ENCODE measurements at regions not wholly inside any gene's neighbourhood (a gene's known extent, or its start where the extent isn't known, plus 50 kb on each side); places are given as distances from the start of the nearest gene placed in this dataset.

DNA sequence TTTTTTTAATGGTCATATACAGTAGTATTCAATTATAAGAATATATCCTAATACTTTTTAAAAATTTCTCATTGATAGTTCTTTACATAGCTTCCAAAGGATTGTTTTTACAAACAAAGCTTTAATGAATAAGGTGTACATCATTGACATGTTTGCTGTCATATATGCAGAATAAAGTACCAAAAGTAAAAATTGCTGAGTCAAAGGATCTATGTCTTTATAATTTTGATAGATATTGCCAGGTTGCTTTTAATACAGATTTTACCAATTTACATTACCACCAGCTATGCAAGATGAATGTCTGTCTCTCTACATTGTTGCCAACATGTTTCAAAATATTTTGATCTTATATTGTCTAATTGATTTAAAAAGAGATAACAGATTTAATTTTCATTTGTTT is 173.9 kb upstream of the FAM78B start:
- Histone ChIP-seq H3K4me3 (ENCODE audit: low read depth, low read length) (no peak overlapping the region), H3K9me3 (ENCODE audit: control insufficient read depth, insufficient read depth, low read depth, low read length) (no peaks in the 10 kb centered on the region), H3K4me1 (ENCODE audit: control insufficient read depth, insufficient read depth, low read length) (no peaks in the 10 kb centered on the region), H3K36me3 (ENCODE audit: control insufficient read depth in 2 of 2, insufficient read depth in 1 of 2, low read length in 2 of 2) (no peaks in the 10 kb centered on the region), H3K27ac (ENCODE audit: extremely low read depth, low read depth, low read length) (no peak overlapping the region)
- TF ChIP-seq ZNF658 (tag by site-specific recombination; IDR thresholded peaks at IDR 0.05), result no peak
- TF ChIP-seq, protein P1, sequence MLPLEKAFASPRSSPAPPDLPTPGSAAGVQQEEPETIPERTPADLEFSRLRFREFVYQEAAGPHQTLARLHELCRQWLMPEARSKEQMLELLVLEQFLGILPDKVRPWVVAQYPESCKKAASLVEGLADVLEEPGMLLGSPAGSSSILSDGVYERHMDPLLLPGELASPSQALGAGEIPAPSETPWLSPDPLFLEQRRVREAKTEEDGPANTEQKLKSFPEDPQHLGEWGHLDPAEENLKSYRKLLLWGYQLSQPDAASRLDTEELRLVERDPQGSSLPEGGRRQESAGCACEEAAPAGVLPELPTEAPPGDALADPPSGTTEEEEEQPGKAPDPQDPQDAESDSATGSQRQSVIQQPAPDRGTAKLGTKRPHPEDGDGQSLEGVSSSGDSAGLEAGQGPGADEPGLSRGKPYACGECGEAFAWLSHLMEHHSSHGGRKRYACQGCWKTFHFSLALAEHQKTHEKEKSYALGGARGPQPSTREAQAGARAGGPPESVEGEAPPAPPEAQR (tag by site-specific recombination; IDR thresholded peaks at IDR 0.05), result no peak
- TF ChIP-seq ZNF324 (tag by site-specific recombination; IDR thresholded peaks at IDR 0.05), result no peak
- no peak for TF ChIP-seq SP3 (tag by site-specific recombination; IDR thresholded peaks at IDR 0.05)
- TF ChIP-seq ZSCAN16 (tag by site-specific recombination; IDR thresholded peaks at IDR 0.05), result no peak
- no peak for TF ChIP-seq ZBTB8A (tag by site-specific recombination; IDR thresholded peaks at IDR 0.05)
- no peak for TF ChIP-seq ZNF654 (tag by site-specific recombination; IDR thresholded peaks at IDR 0.05; ENCODE audit: low read depth)
- TF ChIP-seq ZFP69B (tag by site-specific recombination; IDR thresholded peaks at IDR 0.05), result no peak
- no peak for TF ChIP-seq ZBTB1 (tag by site-specific recombination; IDR thresholded peaks at IDR 0.05)
- TF ChIP-seq, protein P2, sequence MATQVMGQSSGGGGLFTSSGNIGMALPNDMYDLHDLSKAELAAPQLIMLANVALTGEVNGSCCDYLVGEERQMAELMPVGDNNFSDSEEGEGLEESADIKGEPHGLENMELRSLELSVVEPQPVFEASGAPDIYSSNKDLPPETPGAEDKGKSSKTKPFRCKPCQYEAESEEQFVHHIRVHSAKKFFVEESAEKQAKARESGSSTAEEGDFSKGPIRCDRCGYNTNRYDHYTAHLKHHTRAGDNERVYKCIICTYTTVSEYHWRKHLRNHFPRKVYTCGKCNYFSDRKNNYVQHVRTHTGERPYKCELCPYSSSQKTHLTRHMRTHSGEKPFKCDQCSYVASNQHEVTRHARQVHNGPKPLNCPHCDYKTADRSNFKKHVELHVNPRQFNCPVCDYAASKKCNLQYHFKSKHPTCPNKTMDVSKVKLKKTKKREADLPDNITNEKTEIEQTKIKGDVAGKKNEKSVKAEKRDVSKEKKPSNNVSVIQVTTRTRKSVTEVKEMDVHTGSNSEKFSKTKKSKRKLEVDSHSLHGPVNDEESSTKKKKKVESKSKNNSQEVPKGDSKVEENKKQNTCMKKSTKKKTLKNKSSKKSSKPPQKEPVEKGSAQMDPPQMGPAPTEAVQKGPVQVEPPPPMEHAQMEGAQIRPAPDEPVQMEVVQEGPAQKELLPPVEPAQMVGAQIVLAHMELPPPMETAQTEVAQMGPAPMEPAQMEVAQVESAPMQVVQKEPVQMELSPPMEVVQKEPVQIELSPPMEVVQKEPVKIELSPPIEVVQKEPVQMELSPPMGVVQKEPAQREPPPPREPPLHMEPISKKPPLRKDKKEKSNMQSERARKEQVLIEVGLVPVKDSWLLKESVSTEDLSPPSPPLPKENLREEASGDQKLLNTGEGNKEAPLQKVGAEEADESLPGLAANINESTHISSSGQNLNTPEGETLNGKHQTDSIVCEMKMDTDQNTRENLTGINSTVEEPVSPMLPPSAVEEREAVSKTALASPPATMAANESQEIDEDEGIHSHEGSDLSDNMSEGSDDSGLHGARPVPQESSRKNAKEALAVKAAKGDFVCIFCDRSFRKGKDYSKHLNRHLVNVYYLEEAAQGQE (tag by site-specific recombination; IDR thresholded peaks at IDR 0.05), result no peak
- no peak for TF ChIP-seq TRIM28 (IDR thresholded peaks at IDR 0.05; ENCODE audit: borderline replicate concordance, low read length)
- TF ChIP-seq ZFP41 (tag by site-specific recombination; IDR thresholded peaks at IDR 0.05; ENCODE audit: borderline replicate concordance), result no peak
- TF ChIP-seq GLI2 (tag by site-specific recombination; IDR thresholded peaks at IDR 0.05; ENCODE audit: borderline replicate concordance, low read depth), result no peak
- TF ChIP-seq ZNF670 (tag by site-specific recombination; IDR thresholded peaks at IDR 0.05; ENCODE audit: low read depth), result no peak
- TF ChIP-seq ZNF76 (tag by site-specific recombination; IDR thresholded peaks at IDR 0.05; ENCODE audit: borderline replicate concordance, low read depth), result no peak
- TF ChIP-seq ZNF426 (tag by site-specific recombination; IDR thresholded peaks at IDR 0.05), result no peak
- no peak for TF ChIP-seq ZNF596 (tag by site-specific recombination; IDR thresholded peaks at IDR 0.05)
- TF ChIP-seq HOXD13 (CRISPR knock-in tag; IDR thresholded peaks at IDR 0.05; ENCODE audit: borderline replicate concordance), result no peak
- ChIA-PET POLR2A (no interaction called here), CTCF (no interaction called here)

DNA sequence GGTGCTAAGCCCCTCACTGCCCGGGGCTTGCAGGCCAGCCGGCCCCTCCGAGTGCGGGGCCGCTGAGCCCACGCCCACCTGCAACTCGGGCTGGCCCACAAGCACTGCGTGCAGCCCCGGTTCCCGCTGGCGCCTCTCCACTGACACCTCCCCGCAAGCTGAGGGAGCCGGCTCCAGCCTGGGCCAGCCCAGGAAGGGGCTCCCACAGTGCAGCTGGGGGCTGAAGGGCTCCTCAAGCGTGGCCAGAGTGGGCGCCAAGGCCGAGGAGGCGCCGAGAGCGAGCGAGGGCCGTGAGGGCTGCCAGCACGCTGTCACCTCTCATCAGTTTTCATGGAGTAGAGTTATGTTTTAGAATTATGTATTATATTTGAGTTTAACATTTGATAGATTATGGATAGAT is 176.5 kb upstream of the FAM78B start:
- Histone ChIP-seq H3K9me3 (ENCODE audit: control insufficient read depth, insufficient read depth, low read depth, low read length) (no peaks in the 10 kb centered on the region), H3K4me1 (ENCODE audit: control insufficient read depth, insufficient read depth, low read length) (no peaks in the 10 kb centered on the region), H3K36me3 (ENCODE audit: control insufficient read depth in 2 of 2, insufficient read depth in 1 of 2, low read length in 2 of 2) (no peaks in the 10 kb centered on the region), H3K27ac (ENCODE audit: extremely low read depth, low read depth, low read length) (no peak overlapping the region), H3K4me3 (ENCODE audit: low read depth, low read length) (no peak overlapping the region)
- CTCF ChIA-PET, result no interaction called here
- POLR2A ChIA-PET, result no interaction called here
- TF ChIP-seq, protein P3, sequence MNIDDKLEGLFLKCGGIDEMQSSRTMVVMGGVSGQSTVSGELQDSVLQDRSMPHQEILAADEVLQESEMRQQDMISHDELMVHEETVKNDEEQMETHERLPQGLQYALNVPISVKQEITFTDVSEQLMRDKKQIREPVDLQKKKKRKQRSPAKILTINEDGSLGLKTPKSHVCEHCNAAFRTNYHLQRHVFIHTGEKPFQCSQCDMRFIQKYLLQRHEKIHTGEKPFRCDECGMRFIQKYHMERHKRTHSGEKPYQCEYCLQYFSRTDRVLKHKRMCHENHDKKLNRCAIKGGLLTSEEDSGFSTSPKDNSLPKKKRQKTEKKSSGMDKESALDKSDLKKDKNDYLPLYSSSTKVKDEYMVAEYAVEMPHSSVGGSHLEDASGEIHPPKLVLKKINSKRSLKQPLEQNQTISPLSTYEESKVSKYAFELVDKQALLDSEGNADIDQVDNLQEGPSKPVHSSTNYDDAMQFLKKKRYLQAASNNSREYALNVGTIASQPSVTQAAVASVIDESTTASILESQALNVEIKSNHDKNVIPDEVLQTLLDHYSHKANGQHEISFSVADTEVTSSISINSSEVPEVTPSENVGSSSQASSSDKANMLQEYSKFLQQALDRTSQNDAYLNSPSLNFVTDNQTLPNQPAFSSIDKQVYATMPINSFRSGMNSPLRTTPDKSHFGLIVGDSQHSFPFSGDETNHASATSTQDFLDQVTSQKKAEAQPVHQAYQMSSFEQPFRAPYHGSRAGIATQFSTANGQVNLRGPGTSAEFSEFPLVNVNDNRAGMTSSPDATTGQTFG (tag by site-specific recombination; IDR thresholded peaks at IDR 0.05; ENCODE audit: borderline replicate concordance), result no peak
- TF ChIP-seq, protein P4, sequence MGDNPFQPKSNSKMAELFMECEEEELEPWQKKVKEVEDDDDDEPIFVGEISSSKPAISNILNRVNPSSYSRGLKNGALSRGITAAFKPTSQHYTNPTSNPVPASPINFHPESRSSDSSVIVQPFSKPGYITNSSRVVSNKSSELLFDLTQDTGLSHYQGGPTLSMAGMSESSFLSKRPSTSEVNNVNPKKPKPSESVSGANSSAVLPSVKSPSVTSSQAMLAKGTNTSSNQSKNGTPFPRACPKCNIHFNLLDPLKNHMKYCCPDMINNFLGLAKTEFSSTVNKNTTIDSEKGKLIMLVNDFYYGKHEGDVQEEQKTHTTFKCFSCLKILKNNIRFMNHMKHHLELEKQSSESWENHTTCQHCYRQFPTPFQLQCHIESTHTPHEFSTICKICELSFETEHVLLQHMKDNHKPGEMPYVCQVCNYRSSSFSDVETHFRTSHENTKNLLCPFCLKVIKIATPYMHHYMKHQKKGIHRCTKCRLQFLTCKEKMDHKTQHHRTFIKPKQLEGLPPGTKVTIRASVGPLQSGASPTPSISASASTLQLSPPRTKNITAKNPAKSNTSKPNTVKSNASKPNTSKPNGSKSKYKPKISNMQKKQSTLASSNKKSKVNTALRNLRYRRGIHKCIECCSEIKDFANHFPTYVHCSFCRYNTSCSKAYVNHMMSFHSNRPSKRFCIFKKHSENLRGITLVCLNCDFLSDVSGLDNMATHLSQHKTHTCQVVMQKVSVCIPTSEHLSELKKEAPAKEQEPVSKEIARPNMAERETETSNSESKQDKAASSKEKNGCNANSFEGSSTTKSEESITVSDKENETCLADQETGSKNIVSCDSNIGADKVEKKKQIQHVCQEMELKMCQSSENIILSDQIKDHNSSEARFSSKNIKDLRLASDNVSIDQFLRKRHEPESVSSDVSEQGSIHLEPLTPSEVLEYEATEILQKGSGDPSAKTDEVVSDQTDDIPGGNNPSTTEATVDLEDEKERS (tag by site-specific recombination; IDR thresholded peaks at IDR 0.05), result no peak
- TF ChIP-seq ZNF707 (tag by site-specific recombination; IDR thresholded peaks at IDR 0.05) (no peak), ZFP69B (tag by site-specific recombination; IDR thresholded peaks at IDR 0.05) (no peak), KLF9 (tag by site-specific recombination; IDR thresholded peaks at IDR 0.05; ENCODE audit: low read depth) (no peak), MZF1 (tag by site-specific recombination; IDR thresholded peaks at IDR 0.05; ENCODE audit: borderline replicate concordance) (no peak), ZFHX2 (tag by site-specific recombination; conservative IDR thresholded peaks at IDR 0.05) (no peak)
- TF ChIP-seq, protein P5, sequence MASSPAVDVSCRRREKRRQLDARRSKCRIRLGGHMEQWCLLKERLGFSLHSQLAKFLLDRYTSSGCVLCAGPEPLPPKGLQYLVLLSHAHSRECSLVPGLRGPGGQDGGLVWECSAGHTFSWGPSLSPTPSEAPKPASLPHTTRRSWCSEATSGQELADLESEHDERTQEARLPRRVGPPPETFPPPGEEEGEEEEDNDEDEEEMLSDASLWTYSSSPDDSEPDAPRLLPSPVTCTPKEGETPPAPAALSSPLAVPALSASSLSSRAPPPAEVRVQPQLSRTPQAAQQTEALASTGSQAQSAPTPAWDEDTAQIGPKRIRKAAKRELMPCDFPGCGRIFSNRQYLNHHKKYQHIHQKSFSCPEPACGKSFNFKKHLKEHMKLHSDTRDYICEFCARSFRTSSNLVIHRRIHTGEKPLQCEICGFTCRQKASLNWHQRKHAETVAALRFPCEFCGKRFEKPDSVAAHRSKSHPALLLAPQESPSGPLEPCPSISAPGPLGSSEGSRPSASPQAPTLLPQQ (tag by site-specific recombination; IDR thresholded peaks at IDR 0.05), result no peak
